NCI-H1105 (cell line): ENCODE measurements at regions not wholly inside any gene's neighbourhood (a gene's known extent, or its start where the extent isn't known, plus 50 kb on each side); places are given as distances from the start of the nearest gene placed in this dataset.
"Not testable (repeated sequence)": the region's sequence is repeated elsewhere in the genome, so short reads cannot be mapped to it uniquely, and the experiment has no call there.

Source experiments
- DNase-seq: peaks from one replicate; lab custom pipeline; 2025; lab: John Stamatoyannopoulos, UW

DNA sequence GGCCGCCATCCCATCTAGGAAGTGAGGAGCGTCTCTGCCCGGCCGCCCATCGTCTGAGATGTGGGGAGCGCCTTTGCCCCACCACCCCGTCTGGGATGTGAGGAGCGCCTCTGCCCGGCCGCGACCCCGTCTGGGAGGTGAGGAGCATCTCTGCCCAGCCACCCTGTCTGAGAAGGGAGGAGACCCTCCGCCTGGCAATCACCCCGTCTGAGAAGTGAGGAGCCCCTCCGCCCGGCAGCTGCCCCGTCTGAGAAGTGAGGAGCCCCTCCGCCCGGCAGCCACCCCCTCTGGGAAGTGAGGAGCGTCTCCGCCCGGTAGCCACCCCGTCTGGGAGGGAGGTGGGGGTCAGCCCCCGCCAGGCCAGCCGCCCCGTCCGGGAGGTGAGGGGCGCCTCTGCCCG lies 194.2 kb upstream of the FBXL4 start:
- not testable (repeated sequence) for DNase-seq

DNA sequence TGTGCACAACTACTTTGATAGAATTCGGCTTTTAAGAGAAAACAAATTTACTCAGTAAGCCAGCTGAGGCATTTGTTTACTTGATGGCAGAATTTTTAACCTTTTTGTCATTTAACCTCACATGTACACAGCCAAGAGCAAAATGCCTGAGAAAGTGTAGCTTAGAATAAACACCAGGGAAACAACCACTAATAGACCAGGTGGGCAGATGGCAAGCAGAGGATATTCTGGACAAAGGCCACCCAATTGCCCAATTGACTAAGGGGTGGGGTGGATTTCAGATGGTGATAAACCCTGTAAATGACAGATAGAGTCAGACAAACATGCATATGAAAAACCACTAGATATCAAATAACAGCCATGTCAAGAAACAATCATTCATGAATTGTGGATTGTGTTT lies 190.7 kb upstream of the FBXL4 start:
- no peak for DNase-seq

DNA sequence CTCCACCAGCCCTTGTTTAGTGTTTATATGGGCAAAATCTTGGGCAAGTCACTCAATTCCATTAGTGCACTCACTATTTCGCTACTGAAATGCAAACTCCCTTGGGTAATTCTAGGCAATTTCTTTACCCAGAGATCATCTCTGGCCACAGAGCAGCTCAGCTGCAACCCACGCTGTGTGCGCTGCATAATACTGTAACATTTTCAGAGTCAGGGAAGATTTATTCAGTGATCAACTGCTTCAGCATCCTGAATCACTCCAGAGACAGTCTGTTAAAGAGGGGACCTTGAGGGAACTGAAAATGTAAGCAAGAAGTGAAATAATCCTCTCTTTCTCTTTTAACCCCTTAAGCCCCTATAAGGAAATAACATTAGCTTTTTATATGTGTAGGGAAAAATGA lies 189.6 kb upstream of the FBXL4 start:
- no peak for DNase-seq

DNA sequence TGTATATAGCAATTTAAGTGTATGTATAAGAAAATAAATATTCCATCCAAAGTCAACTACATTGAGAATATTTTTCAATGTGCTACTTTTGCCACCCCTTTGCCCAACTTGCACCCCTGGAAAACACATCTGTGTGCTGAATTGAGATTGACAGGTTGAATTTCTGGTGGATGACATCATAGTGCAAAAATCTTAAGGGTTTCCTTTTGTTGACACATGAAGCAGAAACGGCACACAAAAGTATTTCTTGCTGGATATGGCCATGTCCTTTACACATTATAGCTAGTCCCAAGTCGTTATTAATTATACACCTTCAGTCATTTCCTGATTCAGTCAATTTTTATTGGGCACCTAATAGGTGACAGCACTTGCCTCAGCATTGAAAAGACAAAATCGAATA lies 188.7 kb upstream of the FBXL4 start:
- no peak for DNase-seq

DNA sequence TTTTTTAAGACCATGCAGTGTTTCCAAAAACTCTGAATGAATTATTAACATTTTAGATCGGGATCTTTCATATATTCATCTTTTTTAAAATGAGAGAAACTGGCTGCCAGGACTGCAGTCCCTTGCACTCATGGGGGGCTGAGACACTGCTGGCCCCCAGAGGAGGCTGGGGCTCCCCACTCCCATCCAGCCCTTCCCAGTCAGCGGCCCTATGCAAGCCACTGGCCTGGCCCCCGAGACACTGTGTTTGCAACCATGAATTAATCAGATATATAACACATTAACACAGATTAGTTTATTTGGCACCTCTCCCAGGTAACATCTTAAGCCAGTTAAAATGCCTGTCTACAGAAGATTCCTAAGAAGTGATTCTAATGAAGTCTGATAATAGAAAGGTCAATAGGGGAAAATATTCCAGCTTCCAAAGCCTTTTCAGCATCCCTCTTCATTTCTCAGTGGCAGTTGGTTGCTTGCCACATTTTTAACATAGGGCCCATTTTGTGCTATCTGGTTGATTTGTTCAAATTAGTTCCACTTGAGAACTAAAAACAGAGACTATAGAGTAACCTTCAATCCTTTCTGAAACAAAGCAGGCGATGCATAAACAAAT lies 184.4 kb upstream of the FBXL4 start:
- no peak for DNase-seq

DNA sequence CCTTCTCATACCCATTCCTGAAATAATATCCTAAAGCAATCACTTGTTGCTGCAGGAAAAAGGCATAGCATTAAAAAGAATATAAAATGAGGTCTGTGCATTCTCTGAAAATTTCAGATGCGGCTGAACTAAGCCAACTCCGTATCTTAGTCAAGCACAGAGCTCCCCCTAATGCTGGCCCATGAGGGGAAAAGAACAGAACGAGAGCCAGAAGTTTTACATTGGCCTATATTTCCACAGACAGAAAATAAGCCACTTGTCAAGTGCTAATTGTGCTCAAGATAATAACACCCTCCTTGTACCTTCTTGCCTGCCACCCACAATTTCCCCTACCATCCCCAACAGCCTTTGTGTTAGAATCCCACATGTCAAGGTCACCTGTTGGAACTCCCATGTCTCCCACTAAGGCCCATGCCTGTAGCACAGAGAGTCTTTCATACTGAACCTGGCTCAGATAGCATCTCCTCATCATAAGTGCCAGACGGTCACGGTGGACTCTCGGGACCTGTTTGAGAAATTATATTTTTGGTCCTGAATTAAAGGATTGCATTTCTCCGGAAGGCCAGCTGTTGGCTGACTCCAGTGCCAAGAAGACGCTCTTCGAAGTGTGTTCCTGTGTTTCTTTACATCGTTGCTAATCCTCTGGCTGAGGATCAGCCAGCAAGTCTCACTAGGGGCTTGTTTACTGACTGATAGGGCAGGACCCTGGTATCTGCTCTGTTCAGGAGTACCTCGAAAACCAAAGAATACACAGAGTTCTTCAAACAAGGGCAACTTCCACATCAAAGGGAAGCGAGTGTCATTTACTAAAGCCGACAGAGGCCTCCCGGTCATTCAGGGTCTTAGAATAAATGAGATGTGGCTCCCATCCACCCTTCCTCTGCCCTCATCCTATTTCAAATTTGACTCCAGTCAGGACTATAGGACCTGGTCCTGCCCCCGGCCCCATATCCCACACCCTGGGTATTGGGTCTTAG lies 183.4 kb upstream of the FBXL4 start:
- DNase-seq, result no peak

DNA sequence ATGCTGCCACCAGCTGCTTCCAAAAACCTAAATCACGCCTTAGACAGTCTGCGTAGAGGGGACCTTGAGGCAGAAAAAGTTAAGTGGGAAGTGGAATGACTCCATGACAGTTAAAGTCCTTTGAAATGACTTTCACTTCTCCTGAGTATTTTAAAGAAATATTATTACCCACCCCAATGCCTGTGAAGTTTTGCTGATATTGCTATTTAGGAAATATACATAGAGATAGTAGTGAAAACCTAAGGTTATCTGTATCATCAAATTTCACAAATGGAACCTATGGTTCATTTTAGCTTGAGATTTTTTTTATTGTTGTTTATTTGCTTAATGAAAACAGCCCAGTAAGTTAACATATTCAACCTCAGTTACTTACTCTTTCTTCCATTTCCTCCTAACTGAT lies 182.1 kb upstream of the FBXL4 start:
- no peak for DNase-seq

DNA sequence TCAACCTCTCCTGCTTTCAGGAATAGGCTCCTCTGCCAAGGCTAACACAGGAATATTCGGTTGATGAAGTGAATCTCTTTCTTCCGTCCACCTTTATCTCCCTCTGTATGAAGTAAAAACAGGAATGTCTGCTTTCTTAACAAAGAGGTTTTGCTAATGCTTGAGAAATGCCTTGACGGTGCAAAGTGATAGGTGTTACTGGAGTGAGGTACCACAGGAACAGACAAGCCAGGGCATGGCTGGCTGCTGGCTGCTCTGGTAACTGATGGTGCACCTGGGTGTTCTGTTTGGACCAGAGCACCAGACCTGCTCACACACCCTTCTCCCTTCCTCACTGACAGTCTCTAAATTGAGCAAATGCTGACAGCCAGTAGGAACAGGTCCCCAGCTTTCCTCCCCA lies 174.0 kb upstream of the FBXL4 start:
- no peak for DNase-seq

DNA sequence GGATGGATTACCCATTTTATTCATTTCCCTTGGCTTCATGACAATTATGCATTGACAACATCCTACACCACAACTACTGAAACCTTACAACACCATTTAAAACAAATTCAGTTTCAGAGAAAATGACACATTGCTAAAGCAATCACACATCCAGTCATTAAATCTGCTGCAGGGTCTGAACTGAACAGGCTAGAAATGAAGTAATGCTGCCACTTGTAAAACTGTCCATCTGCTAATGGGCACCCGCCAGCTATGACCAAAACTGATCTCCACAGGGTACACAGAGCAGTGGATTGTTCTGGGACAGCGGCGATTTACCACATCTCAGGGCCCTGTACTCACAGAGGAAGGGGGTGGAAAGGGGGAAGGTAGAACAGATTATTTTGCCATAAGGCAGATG lies 172.9 kb upstream of the FBXL4 start:
- DNase-seq, result no peak

DNA sequence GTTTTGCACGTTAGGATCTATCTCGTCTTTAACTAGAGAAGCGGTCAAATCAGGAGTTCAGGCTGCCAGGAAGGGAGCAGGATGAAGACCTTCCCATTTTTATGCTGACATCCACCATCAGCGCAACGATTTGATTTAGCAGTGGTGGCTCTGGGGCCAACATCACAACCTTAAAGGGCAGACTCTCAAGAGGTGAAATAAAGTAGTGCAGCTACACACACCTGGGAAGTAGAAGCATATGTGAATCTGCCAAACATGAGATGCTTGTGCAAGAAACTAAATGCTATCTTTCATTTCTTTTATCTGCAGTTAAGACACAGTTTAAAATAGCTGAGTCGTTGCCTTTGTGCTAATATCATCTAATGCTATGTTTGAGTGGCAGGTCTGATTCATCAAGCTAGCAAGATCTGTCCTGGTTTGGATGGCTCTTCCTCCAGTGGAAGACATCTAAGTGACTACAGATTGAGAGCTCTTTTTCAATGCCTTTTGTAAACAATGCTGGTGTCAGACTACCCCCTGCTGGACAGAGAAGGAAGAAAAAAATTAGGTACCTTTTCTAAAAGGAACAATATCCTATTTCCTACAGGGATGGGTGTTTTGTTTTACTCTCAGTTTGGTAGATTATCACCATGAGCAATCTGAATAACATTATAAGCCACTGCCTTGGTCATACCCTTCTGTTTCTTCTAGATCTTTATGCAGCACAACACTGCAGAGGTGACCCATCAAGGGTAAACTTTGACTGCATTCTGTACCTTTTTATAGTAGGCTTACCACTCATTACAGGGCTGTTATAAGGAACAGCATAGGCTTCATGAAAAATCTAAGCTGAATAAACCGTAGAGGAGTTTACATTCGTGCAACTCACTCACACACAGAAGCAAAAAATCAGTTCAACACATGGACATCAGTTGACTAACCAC lies 171.6 kb upstream of the FBXL4 start:
- DNase-seq, result peak; percentile 56

DNA sequence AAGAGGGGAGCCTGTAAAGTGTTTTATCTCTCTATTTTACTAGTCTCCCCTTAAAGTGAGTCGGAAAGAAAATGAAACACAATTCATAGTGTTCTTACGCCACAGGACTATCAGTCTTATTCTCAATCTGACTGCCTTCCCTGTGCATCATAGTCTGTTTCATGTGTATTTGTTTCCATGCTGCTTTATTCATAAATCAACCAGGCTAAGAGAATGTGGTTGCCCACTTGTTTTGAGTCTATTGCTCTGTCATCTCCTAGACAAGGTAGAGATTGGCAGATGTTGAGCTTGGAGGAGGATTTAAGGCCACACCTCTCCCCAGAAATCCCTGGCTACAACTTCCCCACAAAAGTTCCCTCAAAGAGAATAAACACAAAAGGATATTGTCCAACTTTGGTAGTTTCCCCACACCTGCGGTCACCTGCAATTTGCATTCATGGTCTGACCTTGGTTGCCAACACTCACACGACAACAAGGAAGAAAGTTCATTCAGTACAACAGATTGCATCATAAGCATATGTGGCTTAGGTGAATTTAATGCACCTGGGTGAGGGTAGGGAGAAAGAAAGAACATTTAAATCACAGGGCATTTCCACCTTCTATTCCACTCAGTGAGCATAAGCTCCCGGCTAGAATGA lies 167.1 kb upstream of the FBXL4 start:
- no peak for DNase-seq

DNA sequence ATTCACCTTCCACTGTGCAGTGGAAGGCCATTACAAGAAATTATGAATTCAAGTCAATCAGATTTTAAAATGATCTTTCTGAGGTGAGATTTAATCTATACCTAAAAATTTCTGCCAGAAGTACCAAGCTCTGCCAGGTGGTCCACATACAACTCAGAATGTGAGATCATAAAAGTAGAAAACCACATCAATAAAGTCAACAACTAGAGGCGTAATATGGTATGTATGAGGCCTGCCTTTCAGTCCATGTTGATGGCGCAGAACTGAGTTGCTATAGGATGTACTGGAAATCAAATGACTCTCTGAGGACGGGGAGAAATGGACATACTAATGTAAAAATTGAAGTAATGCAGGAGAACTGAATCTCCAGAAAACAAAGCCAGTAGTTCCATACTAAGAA lies 163.8 kb upstream of the FBXL4 start:
- DNase-seq, result no peak

DNA sequence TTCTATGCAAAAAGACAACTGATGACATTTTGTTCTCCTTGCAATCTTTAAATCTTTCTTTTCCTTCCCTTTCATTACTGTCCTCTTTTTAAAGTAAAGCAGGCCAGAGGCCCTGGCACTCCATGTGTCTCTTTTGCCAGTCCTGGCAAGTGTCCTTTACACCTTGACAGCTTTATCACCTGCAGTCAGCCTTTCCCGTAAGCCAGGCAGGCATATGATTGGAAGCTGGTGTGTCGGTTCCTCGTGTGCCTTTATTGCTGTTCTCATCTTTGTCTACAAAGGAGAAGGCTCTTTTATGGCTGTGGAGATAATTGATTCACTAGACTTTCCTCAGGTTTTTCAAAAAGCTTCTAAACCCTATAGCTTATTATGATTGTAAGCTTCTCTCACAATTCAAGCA lies 162.3 kb upstream of the FBXL4 start:
- no peak for DNase-seq

DNA sequence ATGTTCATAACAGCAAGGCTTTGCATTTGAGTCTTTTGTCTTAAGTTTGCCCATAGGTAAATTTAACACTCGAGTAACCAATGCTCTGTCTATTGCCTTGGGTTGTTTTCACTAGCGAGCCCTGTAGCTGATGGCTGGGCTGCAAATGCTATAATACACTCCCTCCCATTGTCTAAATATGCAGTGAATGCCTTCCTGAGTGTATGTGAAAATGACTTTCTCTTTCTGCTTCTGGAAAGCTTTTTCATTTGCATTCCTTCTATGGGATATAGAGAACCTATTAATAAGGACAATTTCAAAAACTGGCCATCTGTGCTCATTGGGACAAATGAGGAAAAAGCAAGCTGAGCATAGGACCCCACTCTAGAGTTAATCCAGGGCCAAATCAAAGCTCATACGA lies 156.5 kb upstream of the FBXL4 start:
- no peak for DNase-seq

DNA sequence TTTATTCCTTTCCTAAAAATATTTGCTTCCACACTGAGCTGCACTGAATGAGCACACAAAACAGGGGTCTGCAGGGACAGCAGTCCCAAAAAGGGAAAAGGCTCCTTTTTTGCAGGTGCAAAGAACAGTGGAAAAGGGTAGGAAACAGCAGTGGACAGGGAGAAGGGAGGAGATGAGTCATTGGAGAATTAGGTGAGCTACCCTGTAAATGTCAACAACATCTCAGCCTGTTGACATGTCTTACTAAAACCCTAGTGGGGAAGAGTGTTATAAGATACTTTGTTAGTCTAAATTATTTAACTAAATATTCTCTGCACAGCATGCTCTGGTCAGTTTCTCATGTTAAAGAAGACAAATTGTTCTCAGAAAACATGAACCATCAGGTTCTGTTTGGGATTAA lies 151.5 kb upstream of the FBXL4 start:
- DNase-seq, result no peak

DNA sequence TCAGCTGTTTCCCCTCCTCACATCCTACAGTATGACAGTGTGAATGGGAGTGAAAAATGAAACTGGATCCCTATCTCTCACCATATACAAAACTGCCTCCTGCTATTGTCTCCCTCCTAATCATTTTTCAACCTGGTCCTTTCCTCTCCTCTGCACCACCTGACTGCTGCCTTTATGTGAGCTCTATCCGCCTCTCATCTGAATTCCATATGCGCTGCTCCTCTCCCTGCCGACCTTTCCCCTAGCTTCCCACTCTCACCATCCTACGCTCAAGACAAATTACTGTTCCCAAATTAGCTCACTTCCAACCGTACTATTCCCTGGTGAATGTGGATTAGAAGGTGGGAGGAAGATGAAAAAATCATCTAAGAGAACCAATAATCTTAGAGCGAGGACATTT lies 148.4 kb upstream of the FBXL4 start:
- no peak for DNase-seq

DNA sequence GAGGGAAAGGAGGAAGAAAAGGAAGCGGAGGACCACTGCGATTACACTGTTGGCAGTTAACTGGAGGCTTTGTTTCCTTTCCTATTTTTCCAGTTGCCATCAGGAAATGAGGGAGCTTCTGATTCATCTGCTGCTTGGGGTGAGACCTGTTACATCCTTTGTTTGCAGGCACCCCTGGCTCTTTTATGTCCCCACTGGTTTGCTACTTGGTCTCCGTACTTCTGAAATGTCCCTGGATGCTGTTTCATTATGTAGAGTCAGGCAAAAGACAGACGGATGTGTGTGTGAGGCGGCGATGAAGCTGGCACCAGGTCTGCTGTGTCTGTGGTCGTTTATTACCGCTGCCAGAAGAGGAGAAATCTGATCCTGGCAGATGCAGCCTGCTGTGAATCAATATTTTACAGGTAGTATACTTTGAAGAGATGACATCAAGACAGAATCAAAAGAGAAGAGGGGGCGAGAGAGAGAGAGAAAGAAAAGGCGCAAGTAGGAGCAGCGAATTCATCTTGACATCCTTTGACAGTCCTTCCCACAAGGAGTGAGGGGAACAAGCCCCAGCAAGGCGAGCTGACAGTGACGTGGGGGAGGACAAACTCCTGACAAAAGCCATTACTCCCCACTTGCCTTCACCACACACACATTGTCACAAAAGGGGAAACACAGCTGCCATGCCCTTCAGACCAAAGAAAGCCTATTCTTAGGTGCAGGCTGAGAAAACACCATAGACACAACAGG lies 145.9 kb upstream of the FBXL4 start:
- peak; percentile 59 for DNase-seq

DNA sequence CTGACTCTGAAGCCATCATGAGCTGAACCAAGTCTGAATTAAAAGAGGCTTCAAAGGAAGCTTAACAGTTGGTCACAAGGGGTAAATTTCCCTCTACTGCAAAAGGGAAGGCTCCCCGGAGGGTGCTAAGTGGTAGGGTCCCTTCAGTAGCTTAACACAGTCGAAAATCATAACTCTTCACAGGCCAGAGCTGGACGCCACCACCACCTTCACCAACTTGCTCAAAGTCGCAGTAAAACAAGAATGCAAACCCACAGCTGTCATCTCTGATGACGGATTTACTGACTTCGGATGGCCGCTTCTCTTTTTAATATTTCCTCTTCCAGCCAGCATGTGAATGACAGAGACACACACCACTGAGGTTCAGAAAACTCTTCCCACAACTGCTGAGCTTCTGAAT lies 144.7 kb upstream of the FBXL4 start:
- DNase-seq, result no peak

DNA sequence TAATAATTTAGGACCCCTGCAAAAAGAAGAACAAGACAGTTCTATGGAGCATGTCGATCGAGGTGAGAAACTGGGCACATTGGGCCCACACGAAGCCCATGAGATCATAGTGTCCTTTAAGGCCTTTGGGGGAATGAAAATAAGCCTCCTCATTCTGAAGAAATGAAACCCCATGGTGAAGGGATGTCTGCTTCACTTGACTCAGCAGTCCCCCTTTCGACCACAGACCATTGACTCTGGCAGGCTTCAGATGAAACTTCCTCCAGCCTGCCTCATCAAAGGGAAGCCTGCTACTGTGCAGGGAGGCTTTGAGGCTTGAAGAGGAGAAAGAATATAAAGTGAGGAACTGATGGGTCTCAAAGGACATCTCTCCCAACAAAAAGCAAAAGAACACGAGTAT lies 144.2 kb upstream of the FBXL4 start:
- DNase-seq, result no peak

DNA sequence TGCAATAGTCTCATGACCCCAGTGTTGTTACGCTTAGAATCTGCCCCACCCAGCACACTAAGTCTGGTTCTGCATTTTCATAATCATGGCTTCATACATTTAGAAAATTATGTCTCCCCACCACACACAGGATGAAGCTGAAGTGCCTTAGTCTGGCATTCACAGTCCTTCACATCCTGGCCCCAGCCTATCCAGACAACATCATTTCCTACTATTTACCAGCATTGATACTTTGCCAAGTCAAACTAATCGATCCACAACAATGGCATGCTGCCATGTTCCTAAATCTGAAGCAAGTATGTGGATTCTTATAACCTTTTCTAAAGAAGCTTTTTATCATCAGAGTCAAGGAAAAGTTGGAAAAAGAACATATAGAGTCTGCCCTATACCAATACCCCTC lies 132.4 kb upstream of the FBXL4 start:
- no peak for DNase-seq

DNA sequence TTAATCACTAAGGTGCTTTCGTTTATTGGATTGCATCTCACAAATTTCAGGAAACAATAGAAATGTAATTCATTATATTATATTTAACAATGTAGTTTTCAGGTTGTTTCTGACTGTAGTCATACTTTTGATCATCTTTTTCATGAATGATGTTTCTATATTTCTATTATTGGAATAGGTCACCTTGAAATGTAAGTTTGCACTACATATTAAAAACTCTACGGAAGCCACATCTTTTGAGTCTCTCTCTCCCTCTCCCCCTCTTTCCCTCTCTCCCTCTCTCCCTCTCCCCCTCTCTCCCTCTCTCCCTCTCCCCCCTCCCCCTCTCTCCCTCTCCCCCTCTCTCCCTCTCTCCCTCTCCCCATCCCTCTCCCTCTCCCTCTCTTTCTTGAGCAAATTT lies 131.3 kb upstream of the FBXL4 start:
- DNase-seq, result no peak
